ENCODE measurements at regions not wholly inside any gene's neighbourhood (a gene's known extent, or its start where the extent isn't known, plus 50 kb on each side); places are given as distances from the start of the nearest gene placed in this dataset.

- H3K79me2 ChIP-seq (ENCODE audit: control insufficient read depth, low read length): no peaks in the 10 kb centered on the region
- H3F3A ChIP-seq (ENCODE audit: control insufficient read depth, insufficient read depth): no peaks in the 10 kb centered on the region
- no peaks in the 10 kb centered on the region for H3K4me1 ChIP-seq (ENCODE audit: control insufficient read depth, low read length)
- no peaks in the 10 kb centered on the region for H3K36me3 ChIP-seq (ENCODE audit: control insufficient read depth, low read length)
- no peaks in the 10 kb centered on the region for H3K27me3 ChIP-seq (ENCODE audit: control insufficient read depth, low read length)
- no peak overlapping the region for H3K27ac ChIP-seq (ENCODE audit: low read depth, low read length)
- no peak overlapping the region for H3K4me2 ChIP-seq (ENCODE audit: low read length)
- no peak overlapping the region for H3K4me3 ChIP-seq (ENCODE audit: low read length)
- H4K20me1 ChIP-seq (ENCODE audit: control insufficient read depth, insufficient read depth, low read depth, low read length): no peaks in the 10 kb centered on the region
- no peak for TF ChIP-seq EZH2phosphoT487 (IDR thresholded peaks at IDR 0.05; ENCODE audit: borderline replicate concordance, low read length)
- TF ChIP-seq, protein P1, sequence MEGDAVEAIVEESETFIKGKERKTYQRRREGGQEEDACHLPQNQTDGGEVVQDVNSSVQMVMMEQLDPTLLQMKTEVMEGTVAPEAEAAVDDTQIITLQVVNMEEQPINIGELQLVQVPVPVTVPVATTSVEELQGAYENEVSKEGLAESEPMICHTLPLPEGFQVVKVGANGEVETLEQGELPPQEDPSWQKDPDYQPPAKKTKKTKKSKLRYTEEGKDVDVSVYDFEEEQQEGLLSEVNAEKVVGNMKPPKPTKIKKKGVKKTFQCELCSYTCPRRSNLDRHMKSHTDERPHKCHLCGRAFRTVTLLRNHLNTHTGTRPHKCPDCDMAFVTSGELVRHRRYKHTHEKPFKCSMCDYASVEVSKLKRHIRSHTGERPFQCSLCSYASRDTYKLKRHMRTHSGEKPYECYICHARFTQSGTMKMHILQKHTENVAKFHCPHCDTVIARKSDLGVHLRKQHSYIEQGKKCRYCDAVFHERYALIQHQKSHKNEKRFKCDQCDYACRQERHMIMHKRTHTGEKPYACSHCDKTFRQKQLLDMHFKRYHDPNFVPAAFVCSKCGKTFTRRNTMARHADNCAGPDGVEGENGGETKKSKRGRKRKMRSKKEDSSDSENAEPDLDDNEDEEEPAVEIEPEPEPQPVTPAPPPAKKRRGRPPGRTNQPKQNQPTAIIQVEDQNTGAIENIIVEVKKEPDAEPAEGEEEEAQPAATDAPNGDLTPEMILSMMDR (IDR thresholded peaks at IDR 0.05; ENCODE audit: low read depth, low read length, poor library complexity, severe bottlenecking): no peak
- no peaks in the 10 kb centered on the region for H3K9me3 ChIP-seq (ENCODE audit: control insufficient read depth, insufficient read depth, low read length)
- H3K9me2 ChIP-seq (replicated peaks; ENCODE audit: control insufficient read depth, low read length): no peaks in the 10 kb centered on the region
Observed at GRCh38 chr12:19947344-19947743, 421.0 kb upstream of the PDE3A start.

DNA sequence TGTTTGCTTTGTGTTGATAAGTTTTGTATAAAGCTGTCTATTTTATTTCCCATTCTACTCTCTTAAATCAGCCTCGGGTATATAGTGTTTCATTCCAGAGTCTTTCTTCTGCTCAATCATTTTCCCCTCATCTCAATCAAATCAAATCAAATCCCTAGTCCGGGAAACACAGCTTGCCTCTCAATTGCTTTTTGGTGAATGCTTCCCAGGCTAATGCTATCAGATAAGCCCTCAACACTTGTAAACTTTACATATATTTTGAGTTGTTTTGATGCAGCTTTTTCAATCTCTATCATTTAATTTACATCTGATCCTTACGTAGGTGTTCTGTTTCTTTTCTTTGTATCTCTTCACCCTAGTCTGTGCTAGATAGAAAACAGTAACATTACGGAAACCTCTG, 416.7 kb upstream of the PDE3A start:
- Histone ChIP-seq H3K9me3 (ENCODE audit: control insufficient read depth, insufficient read depth, low read length) (no peaks in the 10 kb centered on the region), H3K79me2 (ENCODE audit: control insufficient read depth, low read length) (no peaks in the 10 kb centered on the region), H3K27me3 (ENCODE audit: control insufficient read depth, low read length) (no peaks in the 10 kb centered on the region), H3K4me3 (ENCODE audit: low read length) (no peak overlapping the region), H3K36me3 (ENCODE audit: control insufficient read depth, low read length) (no peaks in the 10 kb centered on the region), H3F3A (ENCODE audit: control insufficient read depth, insufficient read depth) (no peaks in the 10 kb centered on the region), H4K20me1 (ENCODE audit: control insufficient read depth, insufficient read depth, low read depth, low read length) (no peaks in the 10 kb centered on the region), H3K9me2 (replicated peaks; ENCODE audit: control insufficient read depth, low read length) (no peaks in the 10 kb centered on the region), H3K27ac (ENCODE audit: low read depth, low read length) (no peak overlapping the region), H3K4me1 (ENCODE audit: control insufficient read depth, low read length) (no peaks in the 10 kb centered on the region), H3K4me2 (ENCODE audit: low read length) (no peak overlapping the region)
- no peak for TF ChIP-seq EZH2phosphoT487 (IDR thresholded peaks at IDR 0.05; ENCODE audit: borderline replicate concordance, low read length)
- TF ChIP-seq, protein P1 (IDR thresholded peaks at IDR 0.05; ENCODE audit: low read depth, low read length, poor library complexity, severe bottlenecking): no peak

GRCh38 chr12:19953734-19954133, 414.6 kb upstream of the PDE3A start:
- H3F3A ChIP-seq (ENCODE audit: control insufficient read depth, insufficient read depth): no peaks in the 10 kb centered on the region
- H3K4me2 ChIP-seq (ENCODE audit: low read length): no peak overlapping the region
- no peaks in the 10 kb centered on the region for H3K79me2 ChIP-seq (ENCODE audit: control insufficient read depth, low read length)
- no peaks in the 10 kb centered on the region for H3K4me1 ChIP-seq (ENCODE audit: control insufficient read depth, low read length)
- no peak overlapping the region for H3K4me3 ChIP-seq (ENCODE audit: low read length)
- H3K9me2 ChIP-seq (replicated peaks; ENCODE audit: control insufficient read depth, low read length): no peaks in the 10 kb centered on the region
- H4K20me1 ChIP-seq (ENCODE audit: control insufficient read depth, insufficient read depth, low read depth, low read length): no peaks in the 10 kb centered on the region
- H3K36me3 ChIP-seq (ENCODE audit: control insufficient read depth, low read length): no peaks in the 10 kb centered on the region
- no peak for TF ChIP-seq EZH2phosphoT487 (IDR thresholded peaks at IDR 0.05; ENCODE audit: borderline replicate concordance, low read length)
- TF ChIP-seq, protein P1 (IDR thresholded peaks at IDR 0.05; ENCODE audit: low read depth, low read length, poor library complexity, severe bottlenecking): no peak
- no peaks in the 10 kb centered on the region for H3K27me3 ChIP-seq (ENCODE audit: control insufficient read depth, low read length)
- no peak overlapping the region for H3K27ac ChIP-seq (ENCODE audit: low read depth, low read length)
- H3K9me3 ChIP-seq (ENCODE audit: control insufficient read depth, insufficient read depth, low read length): no peaks in the 10 kb centered on the region

- TF ChIP-seq EZH2phosphoT487 (IDR thresholded peaks at IDR 0.05; ENCODE audit: borderline replicate concordance, low read length): no peak
- TF ChIP-seq, protein P1 (IDR thresholded peaks at IDR 0.05; ENCODE audit: low read depth, low read length, poor library complexity, severe bottlenecking): no peak
- Histone ChIP-seq H3K79me2 (ENCODE audit: control insufficient read depth, low read length) (no peaks in the 10 kb centered on the region), H3K27ac (ENCODE audit: low read depth, low read length) (no peak overlapping the region), H3K27me3 (ENCODE audit: control insufficient read depth, low read length) (no peaks in the 10 kb centered on the region), H3K4me1 (ENCODE audit: control insufficient read depth, low read length) (no peaks in the 10 kb centered on the region), H3K9me2 (replicated peaks; ENCODE audit: control insufficient read depth, low read length) (no peaks in the 10 kb centered on the region), H3K4me3 (ENCODE audit: low read length) (no peak overlapping the region), H3K9me3 (ENCODE audit: control insufficient read depth, insufficient read depth, low read length) (no peaks in the 10 kb centered on the region), H3K4me2 (ENCODE audit: low read length) (no peak overlapping the region), H3K36me3 (ENCODE audit: control insufficient read depth, low read length) (no peaks in the 10 kb centered on the region), H3F3A (ENCODE audit: control insufficient read depth, insufficient read depth) (no peaks in the 10 kb centered on the region), H4K20me1 (ENCODE audit: control insufficient read depth, insufficient read depth, low read depth, low read length) (no peaks in the 10 kb centered on the region)
Observed at GRCh38 chr12:19954163-19954562, 414.2 kb upstream of the PDE3A start.
